HT1080 (cell line): ENCODE measurements at regions not wholly inside any gene's neighbourhood (a gene's known extent, or its start where the extent isn't known, plus 50 kb on each side); places are given as distances from the start of the nearest gene placed in this dataset.
A peak's percentile ranks its signal among the peaks of the same experiment; 100 is the strongest.

Source experiments
- DNase-seq: peaks from one replicate; pipeline ENCODE4 v3.0.0-alpha.2; 2015; ENCODE audit warnings: low read depth

GRCh38 chr6:44676246-44676790 lies 288.8 kb downstream of the CDC5L start:
- no peak for DNase-seq

DNA sequence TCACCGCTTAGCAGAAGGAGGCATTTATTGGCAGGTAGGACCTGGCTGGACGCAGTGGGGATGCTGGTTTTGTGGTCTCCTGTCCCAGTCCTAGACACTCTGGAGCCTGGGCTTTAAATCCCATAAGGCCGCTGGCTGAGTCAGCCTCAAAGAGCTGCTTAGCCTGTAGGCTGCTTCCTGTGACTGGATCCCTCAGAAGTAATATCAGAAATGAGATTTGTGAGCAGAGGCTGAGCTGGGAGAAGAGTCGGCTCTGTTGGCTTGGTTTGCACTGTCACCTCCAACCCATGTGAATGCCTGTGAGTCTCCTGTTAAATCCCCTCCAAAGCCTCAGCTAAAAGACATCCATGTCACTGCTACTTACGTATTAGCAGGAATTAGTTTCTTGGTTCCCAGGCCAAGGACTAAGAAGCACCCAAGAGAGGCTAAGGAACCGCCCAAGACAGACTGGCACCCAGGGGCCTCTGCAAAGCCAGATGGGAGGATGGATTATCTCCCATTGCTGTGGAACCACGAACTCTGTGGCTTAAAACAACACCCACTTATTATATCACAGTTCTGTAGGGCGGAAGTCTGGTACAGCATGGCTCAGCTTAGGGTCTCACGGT lies 289.4 kb downstream of the CDC5L start:
- DNase-seq: peak; percentile 64

- DNase-seq: no peak
Measured at GRCh38 chr6:44678252-44678935, 290.9 kb downstream of the CDC5L start.

DNA sequence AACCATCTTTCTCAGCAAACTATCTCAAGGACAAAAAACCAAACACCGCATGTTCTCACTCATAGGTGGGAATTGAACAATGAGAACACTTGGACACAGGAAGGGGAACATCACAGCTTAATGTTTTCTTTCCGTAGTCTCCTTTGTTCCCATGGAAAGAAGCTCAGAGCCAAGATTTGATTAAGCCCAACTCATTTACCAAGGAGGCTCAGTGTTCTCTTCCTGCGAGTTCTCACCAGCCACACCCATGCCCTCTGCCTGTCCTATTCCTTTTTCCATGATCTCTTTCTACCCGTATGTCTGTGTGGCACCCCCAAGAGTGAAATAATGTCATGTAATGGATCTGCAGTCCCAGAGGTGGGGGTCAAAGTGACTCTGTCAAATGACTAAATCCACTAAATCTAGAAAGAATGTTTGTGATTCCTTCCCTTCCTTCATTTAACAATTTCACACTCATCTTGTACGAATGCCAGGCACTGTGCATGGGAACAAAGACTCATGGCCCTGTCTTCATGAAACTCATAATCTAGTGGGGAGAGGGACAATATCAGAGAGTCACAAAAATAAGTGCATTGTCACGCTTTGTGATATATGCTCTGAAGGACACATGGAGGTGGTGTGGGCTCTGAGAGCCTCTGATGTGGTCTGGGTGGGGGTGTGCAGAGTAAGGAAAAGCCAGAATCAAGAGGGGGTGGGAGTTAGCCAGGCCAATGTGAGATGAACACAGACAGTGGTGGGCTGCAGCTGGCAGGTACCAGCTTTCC lies 292.1 kb downstream of the CDC5L start:
- DNase-seq: no peak

DNA sequence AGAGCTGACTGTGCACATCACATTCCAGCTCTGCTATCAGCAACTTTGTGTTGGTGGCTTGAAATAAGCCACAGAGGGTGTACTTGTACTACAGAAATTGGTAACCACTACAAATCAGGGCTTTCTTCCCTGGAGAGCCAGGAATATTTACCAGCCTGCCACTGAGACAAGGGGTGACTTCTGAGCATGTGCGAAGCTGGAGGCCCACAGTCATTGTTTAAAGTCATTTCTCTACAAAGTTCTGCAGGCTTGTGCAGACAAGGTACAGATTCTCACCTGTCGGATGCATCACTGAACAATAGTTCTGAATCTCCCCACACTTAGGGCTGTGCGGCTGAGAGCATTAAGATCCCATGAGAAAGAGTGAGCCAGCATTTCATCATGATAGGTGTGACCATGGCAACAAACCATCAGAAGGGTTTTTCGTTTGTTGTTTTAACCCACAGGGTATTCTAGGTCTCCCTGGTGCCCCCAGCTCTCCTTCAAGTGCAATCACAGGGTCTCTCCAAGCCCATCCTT lies 292.8 kb downstream of the CDC5L start:
- no peak for DNase-seq

DNA sequence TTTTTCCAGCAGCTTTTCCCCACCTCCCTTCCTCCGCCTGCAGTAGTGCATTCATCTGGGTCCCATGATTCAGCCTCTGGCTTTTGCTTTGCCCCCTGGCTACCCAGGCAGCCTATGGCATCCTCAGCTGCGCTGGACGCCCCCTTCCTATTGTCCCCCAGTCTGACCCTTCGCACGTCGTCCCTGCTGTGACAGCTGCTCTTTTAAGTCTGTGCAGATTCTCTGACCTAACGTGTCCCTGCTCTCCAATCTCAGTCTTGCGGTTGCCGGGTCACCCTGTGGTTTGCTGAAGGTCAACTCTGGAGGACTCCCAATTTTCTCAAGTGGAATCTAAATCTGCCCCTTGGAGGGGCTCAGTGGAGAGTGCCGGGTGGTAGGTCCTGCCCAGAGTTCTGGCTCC lies 294.3 kb downstream of the CDC5L start:
- no peak for DNase-seq

- DNase-seq: no peak
Measured at GRCh38 chr6:44682280-44682679, 294.8 kb downstream of the CDC5L start.

GRCh38 chr6:44682987-44683779 lies 295.7 kb downstream of the CDC5L start:
- no peak for DNase-seq

DNA sequence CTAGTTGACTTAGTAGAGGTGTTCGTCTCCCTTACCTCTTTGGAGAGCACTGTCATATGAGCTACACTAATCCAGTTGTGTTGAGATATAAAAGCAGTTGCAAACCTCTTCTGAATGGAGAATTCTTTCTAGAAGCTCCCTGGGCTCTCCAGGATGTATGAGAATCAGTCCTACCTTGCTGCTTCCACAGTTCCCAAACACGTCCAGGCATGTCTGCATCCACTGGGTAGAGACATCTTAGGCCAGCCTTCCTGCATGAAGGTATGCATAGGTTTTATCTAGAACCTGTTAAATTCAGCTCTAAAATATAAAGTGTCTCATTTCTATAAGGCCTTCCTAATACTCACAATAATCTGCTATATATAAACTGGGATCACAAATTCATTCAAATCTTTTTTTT lies 297.7 kb downstream of the CDC5L start:
- DNase-seq: no peak

DNA sequence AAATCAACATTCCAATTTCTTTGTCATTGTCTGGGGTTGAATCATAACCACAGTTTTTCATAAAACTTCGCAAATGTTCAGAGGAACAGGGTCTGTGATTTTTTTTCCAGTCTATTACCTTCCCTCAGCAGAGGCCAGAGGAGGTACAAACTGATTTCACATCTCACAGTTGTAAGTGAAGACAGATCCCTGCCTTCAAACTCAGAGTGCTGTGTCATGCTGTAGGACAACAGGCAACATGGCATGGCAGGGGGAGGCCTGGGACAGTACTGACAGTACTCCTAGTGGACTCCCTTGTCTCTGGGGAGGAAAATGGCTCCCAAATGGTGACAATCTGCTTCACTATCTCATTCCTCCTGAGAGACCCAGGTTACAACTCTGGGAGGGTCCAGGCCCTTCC lies 308.6 kb downstream of the CDC5L start:
- no peak for DNase-seq

DNA sequence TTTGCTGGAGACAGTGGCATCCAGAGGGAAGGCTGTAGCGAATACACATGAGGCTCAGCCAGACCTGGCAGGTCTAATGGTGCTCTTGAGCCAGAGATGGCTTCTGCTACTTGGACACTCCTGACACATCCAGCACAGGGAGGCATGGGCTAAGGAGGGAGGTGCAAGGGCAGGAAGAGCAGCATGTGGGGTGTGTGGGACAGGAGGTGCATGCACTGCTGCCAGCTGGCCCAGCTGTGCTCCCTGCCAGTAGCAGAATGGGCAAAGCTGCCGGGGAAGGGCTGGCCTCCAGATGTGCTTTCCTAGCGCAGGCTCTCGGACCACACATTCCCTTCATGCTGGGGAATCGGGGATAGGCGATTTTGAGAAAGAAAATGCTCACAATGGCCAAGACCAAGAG lies 309.2 kb downstream of the CDC5L start:
- no peak for DNase-seq

- no peak for DNase-seq
Measured at GRCh38 chr6:44697327-44697726, 309.8 kb downstream of the CDC5L start.

- no peak for DNase-seq
Measured at GRCh38 chr6:44698602-44699001, 311.1 kb downstream of the CDC5L start.

GRCh38 chr6:44699082-44699481 lies 311.6 kb downstream of the CDC5L start:
- DNase-seq: no peak

GRCh38 chr6:44699851-44700250 lies 312.3 kb downstream of the CDC5L start:
- no peak for DNase-seq

DNA sequence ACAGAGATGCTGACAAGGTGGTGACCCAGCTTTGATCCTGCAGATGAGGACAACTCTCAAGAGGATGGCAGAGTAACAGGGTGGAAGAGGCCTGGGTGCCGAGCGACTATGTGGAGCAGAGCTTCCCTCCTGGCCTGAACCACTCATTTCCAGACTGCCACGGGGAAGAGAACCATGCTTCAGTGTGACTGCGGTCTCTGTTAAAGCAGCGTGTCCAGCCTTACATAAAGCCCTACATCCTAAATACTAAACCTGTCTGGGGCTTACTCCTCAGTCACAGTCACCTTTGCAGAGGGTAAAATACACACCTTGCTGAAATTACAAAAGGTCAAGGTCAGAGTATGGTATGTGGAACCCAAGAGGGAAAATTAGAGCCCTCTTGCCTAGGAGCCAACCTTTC lies 312.9 kb downstream of the CDC5L start:
- DNase-seq: no peak

DNA sequence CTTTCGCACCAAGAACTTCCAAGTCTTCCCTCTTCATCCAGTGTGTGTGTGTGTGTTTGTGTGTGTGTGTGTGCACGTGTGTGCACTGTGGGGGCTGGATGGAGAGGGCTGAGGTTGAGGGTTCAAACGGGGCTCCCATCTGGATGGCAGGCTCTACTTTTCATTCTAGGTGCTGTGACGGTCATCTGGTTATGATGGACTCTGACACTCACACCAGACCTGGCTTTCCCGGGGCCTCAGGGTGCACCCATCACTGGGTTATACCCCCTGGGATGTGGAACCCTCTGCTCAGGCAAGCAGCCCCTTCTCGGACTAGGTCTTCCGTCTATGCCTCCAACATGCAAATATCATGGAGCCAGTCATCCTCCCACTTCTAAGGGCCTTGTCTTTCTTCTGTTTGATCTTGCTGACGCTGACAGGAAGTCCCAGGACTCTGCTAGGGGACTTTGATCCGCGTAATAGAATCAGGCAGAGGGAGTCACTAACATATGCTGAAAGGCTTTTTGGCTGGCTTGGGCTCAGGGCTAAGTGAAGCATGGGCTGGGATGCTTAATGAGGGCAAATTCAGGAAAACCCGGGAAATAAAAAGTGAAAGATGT lies 313.6 kb downstream of the CDC5L start:
- DNase-seq: no peak

DNA sequence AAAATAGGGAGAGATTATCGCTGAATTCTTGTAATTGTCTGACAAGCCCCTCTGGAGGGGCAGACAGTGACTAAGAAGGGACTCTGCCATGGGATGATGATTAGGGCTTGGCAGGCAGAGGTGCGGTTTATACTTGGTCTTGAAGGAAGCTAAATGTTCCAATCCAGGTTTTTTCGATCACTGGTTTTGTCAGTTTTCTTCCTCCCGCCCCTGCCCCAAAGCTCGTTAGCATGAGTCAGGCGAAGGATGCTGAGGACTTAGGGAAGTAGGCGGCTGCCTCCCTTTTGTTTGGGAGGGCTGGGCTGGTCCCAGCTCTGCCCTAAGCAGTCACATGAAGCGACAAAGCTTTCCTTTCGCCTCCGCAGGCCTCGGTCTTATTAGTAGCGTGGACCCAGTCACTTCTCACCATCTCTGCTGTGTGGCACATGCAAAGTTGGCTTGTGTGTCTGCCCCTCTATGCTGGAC lies 314.2 kb downstream of the CDC5L start:
- no peak for DNase-seq

DNA sequence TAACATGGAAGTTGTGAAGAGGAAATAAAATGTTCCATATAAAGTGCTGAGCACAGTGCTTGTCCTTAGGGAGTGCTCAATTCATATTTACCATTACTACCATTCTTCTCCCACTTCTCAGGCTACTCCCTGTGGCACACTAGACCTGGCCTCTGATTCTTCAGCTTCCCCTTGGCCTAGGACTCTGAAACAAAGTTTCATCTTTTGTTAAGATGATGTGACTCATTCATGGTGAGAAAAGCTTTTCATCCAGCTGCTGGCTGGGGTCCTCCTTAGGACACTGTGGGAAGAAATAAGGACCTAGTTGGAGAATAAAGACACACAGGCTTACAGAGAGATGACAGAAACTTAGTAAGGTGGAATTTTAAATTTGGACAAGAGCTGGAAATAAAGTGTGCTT lies 314.8 kb downstream of the CDC5L start:
- peak; percentile 3 for DNase-seq

DNA sequence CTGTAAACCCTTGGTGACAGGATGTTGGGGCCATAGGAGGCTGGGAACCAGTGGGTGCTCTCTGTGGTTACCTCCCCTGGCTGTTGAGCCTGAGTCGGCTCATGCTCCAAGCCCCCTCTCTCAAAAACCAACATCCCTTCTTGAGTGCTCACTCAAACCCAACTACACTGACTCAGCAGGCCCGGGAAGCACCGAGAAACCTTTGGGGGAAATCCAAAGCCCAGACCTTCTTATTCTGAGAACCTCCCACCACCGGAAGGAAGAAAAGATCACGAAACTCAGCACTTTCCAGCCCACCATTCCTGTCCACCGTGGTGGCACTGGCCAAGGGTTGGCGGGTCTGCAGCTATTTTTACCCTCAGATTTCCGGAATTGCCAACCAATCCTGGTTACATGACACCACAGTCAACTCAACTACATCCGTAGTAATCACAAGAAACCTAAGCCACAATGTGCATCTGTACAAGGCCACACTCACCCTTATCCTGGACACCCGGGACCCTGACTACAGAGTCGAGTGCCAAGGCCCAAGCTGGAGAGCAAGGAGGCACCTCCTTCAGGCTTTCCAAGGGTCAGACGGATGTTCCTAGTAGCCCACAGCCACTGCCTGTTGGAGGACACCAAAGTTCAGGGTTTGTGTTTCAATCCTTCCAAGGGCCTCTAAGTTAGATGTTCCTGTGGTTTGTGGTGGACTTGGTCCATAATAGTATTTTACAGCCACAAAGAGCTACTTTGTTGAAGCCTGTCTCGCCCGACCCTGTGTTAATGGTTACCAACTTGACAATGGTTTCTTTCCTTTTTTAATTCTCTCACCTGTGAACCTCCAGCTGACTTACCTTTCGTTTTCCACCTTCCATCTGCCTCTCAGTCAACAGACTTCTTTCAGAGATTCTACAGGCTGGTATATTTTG lies 317.0 kb downstream of the CDC5L start:
- peak; percentile 11 for DNase-seq
